Heart left ventricle (tissue), 13 donors: ENCODE measurements at regions not wholly inside any gene's neighbourhood (a gene's known extent, or its start where the extent isn't known, plus 50 kb on each side); places are given as distances from the start of the nearest gene placed in this dataset.
"Not testable (repeated sequence)": the region's sequence is repeated elsewhere in the genome, so short reads cannot be mapped to it uniquely, and the experiment has no call there.

Experiments
- CTCF ChIP-seq, 12 donors: fragments of 200-600 bp; sonication (generic) in 4 of 12; IDR thresholded peaks; one replicate each; pipeline versions ENCODE4 v1.5.0 to v1.8.0; 2018 to 2022; ENCODE audit warnings: antibody characterized with exemption in 12 of 12, mild to moderate bottlenecking in 5 of 12
- POLR2A ChIP-seq, 2 donors: fragments of 450-650 bp; IDR thresholded peaks; one replicate each; pipeline ENCODE4 v1.6.1; 2017; ENCODE audit warnings: antibody characterized with exemption in 2 of 2, mild to moderate bottlenecking in 2 of 2, moderate library complexity in 2 of 2
- donor health status: ischemic (EF 13 %, LVEDD 7.1; RV severe dilation, severe dysfunction).
- donor health status: DM: no; HTN: yes; CAD: no.
- donor health status: DM: no; HTN: no; CAD: no.
- donor health status: ischemic (EF 25% LVEDD 6.9; RV normal size, moderate dysfunction).
- donor health status: ischemic (EF 25% LVEDD 5.7; RV mildly dilated, moderate dysfunction).
- donor health status: ischemic (EF 35%, LVEDD 5.7; RV mildly dilated, moderate dysfunction).
- donor health status: nonischemic (EF 11% LVEDD 7.7; RV severe dilation, severe dysfunction).
- donor health status: DM: yes; HTN: yes; CAD: no.
- donor health status: PGD.
- donor health status: ischemic (EF 29% LVEDD 5.4; RV normal size, mild dysfunction).
- donor health status: nonischemic (EF 23%, LVEDD 6.1; RV moderate dilation, normal function).

- not testable (repeated sequence) for TF ChIP-seq CTCF, POLR2A (IDR thresholded peaks at IDR 0.05)
Observed at GRCh38 chr15:98106615-98107194, 146.2 kb downstream of the ARRDC4 start.
